GM21515 (cell line): ENCODE measurements at regions not wholly inside any gene's neighbourhood (a gene's known extent, or its start where the extent isn't known, plus 50 kb on each side); places are given as distances from the start of the nearest gene placed in this dataset.

Source experiments
- ATAC-seq: cut with Tn5 transposase; IDR thresholded peaks from one replicate; pipeline ENCODE4 v1.9.1; 2021; ENCODE audit not compliant: unreplicated experiment

DNA sequence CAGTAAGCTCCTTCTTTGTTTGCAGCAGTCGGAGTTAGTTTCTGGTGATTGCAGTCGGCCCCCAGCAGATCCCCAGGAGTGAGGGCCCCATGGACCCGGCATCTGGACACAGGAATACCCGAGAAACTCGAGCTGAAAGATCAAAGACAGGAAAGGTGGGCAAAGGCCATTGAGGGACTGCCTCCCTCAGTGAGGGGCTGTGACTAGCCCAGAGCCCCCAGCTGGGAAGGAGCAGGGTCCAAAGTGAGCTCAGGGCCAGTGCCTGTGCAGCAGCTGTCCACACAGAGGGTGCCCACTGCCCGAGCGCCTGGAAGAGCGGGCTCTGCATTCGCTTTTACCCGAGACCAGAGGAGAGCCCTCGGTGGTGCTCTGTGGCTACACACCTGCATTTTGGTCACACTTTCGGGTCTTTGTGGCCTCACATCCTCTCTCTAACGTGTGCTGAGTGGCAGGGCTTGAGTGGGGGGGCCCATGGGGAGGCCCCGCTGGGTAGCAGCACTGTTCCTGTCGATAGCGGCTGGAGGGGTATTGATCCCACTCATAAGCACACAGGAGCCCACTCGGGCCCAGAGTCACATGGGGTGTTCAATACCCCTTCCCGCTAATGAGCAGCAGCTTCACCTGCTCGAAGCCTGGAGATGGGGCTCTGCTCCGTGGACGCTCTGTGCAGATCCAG lies 532.9 kb downstream of the TBC1D22A start:
- ATAC-seq: no peak

DNA sequence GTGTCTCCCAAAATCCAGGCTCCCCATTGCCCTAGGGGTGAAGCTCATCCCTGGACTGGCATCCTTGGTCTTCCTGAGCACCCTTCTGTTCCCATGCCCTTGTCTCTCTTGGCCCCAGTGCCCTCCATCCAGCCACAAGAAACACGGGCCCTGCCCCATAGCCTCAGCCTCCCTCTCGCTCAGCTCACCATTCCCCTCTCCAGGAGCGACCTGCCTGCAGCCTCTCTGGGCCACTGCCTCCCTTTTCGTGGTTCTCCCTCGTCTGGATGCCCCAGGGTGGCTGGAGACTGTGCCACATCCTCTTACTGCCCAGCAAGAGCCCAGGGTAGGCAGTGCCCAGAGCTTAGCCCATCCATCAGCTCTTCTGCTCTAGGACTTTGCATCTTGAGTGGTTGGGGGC lies 532.1 kb downstream of the TBC1D22A start:
- ATAC-seq: no peak

- ATAC-seq: no peak
Observed at GRCh38 chr22:47294222-47294532, 531.7 kb downstream of the TBC1D22A start.

DNA sequence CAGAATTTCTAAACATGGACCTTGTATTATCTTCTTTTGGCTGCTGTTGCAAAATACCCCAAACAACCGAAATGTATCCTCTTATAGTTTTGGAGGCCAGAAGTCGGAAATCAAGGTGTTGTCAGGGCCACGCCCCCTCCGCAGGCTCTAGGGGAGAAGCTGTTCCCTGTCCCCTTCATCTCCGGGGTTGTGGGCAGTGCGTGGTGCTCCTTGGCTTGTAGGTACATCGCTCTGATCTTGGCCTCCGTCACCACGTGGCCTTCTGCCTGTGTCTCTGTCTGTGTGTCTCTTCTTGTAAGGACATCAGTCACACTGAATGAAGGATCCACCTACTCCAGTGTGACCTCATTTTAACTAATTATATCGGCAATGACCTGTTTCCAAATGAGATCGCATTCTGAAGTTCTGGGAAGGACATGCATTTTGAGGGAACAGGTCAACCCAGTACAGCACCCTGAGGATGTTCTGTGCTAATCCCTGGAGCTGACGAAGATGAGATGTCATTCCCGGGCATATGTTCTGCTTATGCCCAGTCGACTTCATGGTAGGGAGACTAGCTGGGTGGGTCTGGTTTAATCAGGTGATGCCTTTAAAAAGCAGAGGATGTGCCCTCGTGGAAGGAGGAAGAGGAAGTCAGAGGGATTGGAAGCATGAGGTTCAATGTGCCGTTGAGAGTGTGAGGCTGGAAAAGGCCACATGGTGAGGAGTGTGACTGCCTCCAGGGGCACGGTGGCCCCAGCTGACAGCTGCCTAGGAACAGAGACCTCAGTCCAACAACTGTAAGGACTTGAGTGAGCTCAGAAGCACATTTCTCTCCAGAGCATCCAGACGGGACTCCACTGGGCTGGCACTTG lies 531.1 kb downstream of the TBC1D22A start:
- no peak for ATAC-seq

GRCh38 chr22:47292546-47293320 lies 530.3 kb downstream of the TBC1D22A start:
- ATAC-seq: no peak

DNA sequence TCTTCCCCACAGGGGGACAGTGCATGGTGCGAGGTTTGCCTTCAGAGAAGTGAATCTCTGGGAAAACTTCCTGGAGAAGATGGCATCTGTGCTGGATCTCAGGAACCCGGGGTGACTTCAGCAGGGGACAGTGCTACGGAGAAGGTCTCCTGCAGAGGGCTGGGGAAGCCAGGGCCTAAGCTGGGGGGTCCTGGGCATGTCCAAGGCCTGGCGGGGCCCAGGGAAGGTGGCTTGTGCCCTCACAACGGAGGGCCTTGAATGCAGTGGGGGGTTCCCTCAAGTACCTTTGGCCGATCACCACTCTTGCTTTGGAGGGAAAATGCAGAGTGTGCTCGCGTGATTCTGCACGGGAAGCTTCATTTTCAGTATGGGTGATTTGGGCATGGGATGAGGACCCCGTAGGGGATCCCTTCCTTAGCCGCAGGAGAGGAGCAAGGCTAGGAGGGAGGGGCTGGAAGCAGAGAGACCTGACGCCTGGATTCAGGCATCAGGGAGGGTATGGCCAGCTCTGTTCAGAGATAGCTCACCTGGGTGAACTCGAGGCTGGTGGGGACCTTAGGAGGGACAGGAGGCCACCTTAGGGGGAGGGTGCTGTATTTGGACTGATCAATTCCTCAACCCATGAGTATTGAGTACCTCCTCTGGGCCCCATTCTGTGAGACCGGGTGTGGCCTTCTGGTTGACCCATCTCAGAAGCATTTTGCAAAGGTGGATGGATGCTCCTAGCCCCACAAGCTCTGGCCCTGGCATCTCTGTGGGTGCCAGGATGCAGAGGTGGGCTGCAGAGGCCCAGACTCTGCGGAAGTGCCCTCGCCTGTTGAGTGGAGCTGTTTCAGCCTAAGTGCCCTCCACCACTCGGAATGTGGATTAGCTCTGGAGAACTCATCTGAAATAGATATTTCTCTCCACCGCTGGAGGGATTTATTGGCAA lies 529.4 kb downstream of the TBC1D22A start:
- no peak for ATAC-seq

GRCh38 chr22:47290706-47291430 lies 528.4 kb downstream of the TBC1D22A start:
- no peak for ATAC-seq

DNA sequence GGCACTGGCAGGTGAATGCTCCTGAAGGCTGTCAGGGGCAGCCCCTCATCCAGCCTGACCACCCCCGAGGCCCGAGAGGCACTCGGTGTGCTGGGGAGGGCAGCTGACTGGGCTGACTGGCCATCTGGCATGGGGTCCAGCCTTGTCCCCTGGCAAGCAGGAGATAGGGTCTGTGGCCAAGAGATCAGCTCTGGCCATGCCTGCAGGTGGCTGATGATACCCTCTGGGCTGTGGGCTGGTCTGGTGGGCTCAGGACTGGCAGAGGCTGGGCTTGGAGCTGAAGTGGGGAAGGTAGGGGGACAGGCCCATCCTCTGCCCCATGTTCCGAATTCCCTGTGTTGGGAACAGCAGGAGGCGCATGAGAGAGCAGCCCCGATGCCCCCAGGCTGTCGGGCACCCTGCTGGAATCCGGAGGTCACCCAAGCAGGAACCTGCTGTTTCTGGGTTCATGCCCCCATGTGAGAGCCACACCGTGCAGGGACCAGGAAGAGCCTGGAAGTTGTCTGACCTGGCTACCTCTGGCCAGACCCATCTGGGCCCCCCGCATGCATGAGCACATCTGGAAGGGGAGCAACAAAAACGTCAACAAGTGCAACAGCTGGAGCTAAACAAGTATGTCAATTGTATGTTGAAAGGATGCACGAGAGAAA lies 527.0 kb downstream of the TBC1D22A start:
- ATAC-seq: no peak

GRCh38 chr22:47288680-47289079 lies 526.2 kb downstream of the TBC1D22A start:
- ATAC-seq: no peak

DNA sequence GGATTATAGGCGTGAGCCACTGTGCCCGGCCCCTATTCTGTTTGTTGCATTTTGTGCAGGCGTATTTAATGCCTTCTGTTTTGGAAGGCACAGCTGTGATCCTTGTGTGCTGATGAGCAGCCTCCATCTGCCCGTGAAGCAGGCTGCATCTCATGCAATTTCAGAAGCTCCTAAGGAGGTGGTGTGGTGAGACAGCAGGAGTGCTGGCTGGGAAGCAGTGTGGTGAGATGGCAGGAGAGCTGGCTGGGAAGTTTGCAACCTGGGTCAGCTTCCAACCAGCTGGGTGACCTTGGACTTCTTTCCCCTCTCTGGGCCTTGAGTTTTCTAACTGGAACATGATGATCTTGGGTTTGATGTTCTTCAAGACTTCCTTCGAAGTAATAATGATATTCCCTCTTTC lies 525.1 kb downstream of the TBC1D22A start:
- no peak for ATAC-seq

DNA sequence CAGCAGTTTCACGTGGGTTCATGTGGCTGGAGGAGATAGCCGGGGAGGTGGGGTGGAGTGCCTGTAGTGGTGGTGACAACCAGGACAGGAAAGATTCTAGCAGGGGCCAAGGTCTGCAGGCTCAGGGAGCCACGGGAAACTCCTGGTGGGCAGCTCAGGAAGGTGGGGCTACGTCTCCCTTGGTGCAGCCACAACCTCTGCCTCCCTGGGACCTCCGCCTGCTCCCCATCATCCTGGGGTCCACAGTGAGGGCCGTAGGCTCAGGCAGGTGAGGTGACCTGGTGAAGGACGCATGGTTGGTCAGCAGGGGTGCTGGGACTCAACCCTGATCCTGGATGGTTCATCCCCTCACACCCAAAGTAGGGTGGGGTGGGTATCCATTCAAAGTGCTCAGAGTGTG lies 524.1 kb downstream of the TBC1D22A start:
- ATAC-seq: no peak

DNA sequence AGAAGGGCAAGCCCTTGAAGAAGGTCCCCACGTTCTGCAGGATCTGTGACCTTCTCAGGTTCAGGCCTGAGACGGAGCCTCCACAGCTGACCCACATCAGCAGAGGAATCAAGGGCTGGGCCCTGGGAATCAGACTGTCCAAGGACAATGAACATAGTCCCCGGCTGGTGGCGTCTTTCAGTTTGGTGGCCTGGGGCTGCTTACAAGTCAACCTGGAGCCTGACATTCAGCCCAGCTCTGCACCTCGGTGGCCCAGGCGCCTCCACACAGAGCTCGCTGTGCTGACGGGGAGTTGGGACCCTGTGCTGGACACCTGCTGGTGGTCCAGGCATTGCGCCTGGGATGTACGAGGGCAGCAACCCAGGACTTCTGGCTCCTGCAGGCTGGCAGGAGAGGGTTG lies 523.5 kb downstream of the TBC1D22A start:
- ATAC-seq: no peak

DNA sequence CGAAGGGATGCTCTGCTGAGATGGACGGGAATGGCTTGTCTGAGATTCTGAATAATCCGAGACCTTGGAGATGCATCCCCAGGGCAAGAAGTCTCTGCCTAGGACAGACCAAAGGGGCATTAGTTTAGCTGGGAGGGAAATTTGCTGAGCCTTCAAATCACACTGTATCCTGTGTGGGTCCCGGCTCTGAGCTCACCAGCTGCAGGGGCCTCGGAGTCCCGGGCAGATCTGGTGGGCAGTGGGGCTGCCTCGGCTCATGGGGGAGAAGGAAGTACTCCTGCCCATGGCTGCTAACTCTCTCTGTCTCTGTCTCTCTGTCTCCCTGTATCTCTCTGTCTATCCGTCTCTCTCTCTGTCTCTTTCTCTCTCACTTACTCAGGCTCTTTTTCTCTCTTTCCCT lies 522.4 kb downstream of the TBC1D22A start:
- no peak for ATAC-seq

GRCh38 chr22:47284360-47284759 lies 521.9 kb downstream of the TBC1D22A start:
- no peak for ATAC-seq

- ATAC-seq: no peak
Observed at GRCh38 chr22:47283616-47284270, 521.3 kb downstream of the TBC1D22A start.

DNA sequence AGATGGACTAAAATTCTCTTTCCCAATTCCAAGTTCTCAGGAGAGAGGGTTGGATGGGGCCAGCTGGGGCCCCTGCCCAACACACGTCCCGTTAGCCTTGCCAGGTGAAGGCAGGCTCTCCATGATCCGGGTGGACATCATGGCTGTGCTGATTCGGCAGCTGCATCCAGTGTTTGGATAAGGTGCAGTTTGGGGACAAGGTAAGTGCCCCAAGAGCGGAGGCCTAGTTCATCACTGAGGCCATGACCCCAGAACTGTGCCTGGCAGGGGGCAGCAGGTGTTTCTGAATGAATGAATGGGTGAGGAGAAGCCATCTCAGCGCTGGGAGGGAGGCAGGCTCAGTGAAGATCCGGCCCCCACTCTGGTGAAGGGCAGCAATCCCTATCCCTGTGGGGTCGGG lies 520.4 kb downstream of the TBC1D22A start:
- ATAC-seq: no peak

- ATAC-seq: no peak
Observed at GRCh38 chr22:47282366-47282765, 519.9 kb downstream of the TBC1D22A start.

DNA sequence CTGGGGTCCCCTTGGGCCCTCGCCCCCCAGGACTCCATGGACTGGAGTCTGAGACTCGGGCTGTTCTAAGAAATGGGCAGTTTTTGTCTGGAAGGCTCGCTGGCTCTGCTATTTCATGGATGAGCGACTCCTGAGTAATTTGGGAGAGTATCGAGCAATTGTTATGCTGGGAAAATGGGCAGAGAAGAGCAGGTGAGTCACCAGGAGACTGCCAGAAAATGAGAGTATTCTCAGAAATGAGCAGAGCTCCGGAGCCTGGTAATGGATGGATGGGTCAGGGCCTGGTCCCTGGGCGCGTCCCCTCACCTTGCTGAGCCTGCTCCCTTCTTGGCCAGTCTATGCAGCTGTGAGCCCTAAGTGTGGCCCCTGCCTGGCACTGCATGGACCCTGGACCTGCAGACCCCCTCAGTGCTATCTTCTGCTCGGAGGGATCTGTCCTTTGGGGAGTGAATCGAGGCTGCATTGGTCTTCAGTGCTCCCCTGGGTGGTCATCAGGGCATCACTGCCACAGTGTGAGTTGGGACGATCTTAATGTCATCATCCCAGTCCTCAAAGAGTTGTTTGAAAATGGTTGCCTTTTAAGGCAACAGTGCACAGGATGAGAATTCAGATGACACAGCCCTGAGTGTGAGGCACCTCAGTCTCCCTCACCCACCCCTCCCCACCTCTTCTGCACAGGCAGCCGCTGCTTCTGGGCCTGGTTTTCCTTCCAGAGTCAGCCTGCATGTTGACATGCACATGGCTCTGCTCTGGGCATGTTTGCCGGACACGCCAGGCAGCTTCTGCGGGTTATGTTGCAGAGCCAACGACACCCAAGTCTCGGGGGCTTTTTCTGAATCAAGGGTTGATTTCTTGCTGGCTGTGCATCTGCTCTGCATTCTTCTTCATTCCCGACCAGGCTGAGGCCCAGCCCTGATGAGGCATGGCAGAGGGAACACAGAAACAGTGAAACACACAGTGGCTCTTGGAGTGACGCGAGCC lies 519.0 kb downstream of the TBC1D22A start:
- no peak for ATAC-seq
